Ovary (tissue), 7 donors: ENCODE measurements at regions not wholly inside any gene's neighbourhood (a gene's known extent, or its start where the extent isn't known, plus 50 kb on each side); places are given as distances from the start of the nearest gene placed in this dataset.
A peak's percentile ranks its signal among the peaks of the same experiment; 100 is the strongest.

Source experiments
- DNase-seq, 5 donors: peaks; one replicate each; pipeline ENCODE4 v3.0.0-alpha.2; 2019 to 2020
- H3K27ac ChIP-seq, 2 donors: fragments of 200-600 bp; one replicate each; pipeline versions ENCODE4 v1.5.1 to v1.8.0; 2019 to 2022
- H3K27me3 ChIP-seq: fragments of 200-600 bp; one replicate; pipeline ENCODE4 v1.8.0; 2022
- H3K36me3 ChIP-seq: fragments of 200-600 bp; sonication (generic); one replicate; pipeline ENCODE4 v1.5.1; 2019
- H3K4me1 ChIP-seq: one replicate; pipeline ENCODE4 v1.8.1; 2013; ENCODE audit warnings: mild to moderate bottlenecking, moderate library complexity; ENCODE audit not compliant: insufficient read depth
- H3K4me3 ChIP-seq: fragments of 200-600 bp; sonication (generic); one replicate; pipeline ENCODE4 v1.5.1; 2017
- H3K9me3 ChIP-seq, 2 donors: fragments of 200-600 bp in 1 of 2; sonication (generic) in 1 of 2; one replicate each; pipeline versions ENCODE4 v1.5.1 to v1.8.1; 2013 to 2019; ENCODE audit warnings: mild to moderate bottlenecking in 1 of 2, moderate library complexity in 1 of 2
- CTCF ChIP-seq, 3 donors: fragments of 450-650 bp in 2 of 3; fragments of 200-600 bp in 1 of 3; IDR thresholded peaks; one replicate each; pipeline versions ENCODE4 v1.5.1 to v1.8.0; 2016 to 2022; ENCODE audit warnings: antibody characterized with exemption in 3 of 3, mild to moderate bottlenecking in 1 of 3
- EP300 ChIP-seq: sonication (generic); formaldehyde crosslinking; IDR thresholded peaks from one replicate; pipeline ENCODE4 v1.6.1; 2017; ENCODE audit warnings: antibody characterized with exemption
- POLR2A ChIP-seq: fragments of 450-650 bp; IDR thresholded peaks from one replicate; pipeline ENCODE4 v1.6.1; 2017; ENCODE audit warnings: antibody characterized with exemption, mild to moderate bottlenecking, moderate library complexity
- WGBS, 3 donors: extraction: QIAGEN DNeasy Blood & Tissue Kit in 1 of 3; methylation state at CpG; one replicate each; pipeline versions ENCODE4 v1.1.5 to v1.1.7; 2013 to 2017; 5-methylcytosine and 5-hydroxymethylcytosine counted together
- intact Hi-C, 4 donors: fragments of 100-400 bp; cut with DNase I; formaldehyde crosslinking; loops; one replicate each; pipeline versions ENCODE4 v1.11.0 to v1.15.1; 2022 to 2023
- donor health status: DM: no; HTN: no; CAD: no; lungs with moderate emphysema.
- donor health status: DM: no; HTN: no; CAD: no.
- donor health status: Bipolar disorder and iron deficiency.
- donor health status: DM: no; HTN: no; CAD: no.
- donor health status: DM: yes; HTN: yes; CAD: no.

GRCh38 chr9:89802781-89803355 lies 198.1 kb downstream of the GADD45G start:
- WGBS, 3 donors = 28 to 39% (median 30%) methylated on average over 7 to 8 of the region's 8 CpGs
- no peak overlapping the region for H3K27ac ChIP-seq
- intact Hi-C loops = loop anchor here in 1 of 4 donors (10.0 kb wide), 1 partner anchor 198 kb away; the partner anchor contains the start of gene GADD45G

GRCh38 chr9:89803403-89803802 lies 198.6 kb downstream of the GADD45G start:
- H3K36me3 ChIP-seq = no peaks in the 10 kb centered on the region
- H3K9me3 ChIP-seq = no peaks in the 10 kb centered on the region
- no peak overlapping the region for H3K4me3 ChIP-seq
- DNase-seq = peak in 1 of 5 donors; percentile 7
- WGBS, 3 donors = 95 to 96% (median 95%) methylated on average over 7 of the region's 7 CpGs
- H3K27me3 ChIP-seq = no peaks in the 10 kb centered on the region
- no peak overlapping the region for H3K27ac ChIP-seq
- intact Hi-C loops = loop anchor here in 1 of 4 donors (10.0 kb wide), 1 partner anchor 199 kb away; the partner anchor contains the start of gene GADD45G
- H3K4me1 ChIP-seq = peaks cover 14% of the 10 kb centered on the region
- TF ChIP-seq EP300 = no peak
- no peak for TF ChIP-seq POLR2A
- TF ChIP-seq CTCF (IDR thresholded peaks at IDR 0.05) = no peak

More at GRCh38 chr9:89802781-89803355, 198.1 kb downstream of the GADD45G start:
- Histone ChIP-seq H3K4me1 (peaks cover 12% of the 10 kb centered on the region), H3K36me3 (no peaks in the 10 kb centered on the region), H3K27me3 (no peaks in the 10 kb centered on the region), H3K4me3 (no peak overlapping the region), H3K9me3 (no peaks in the 10 kb centered on the region)
- TF ChIP-seq EP300 (no peak), CTCF (IDR thresholded peaks at IDR 0.05) (no peak), POLR2A (no peak)
- DNase-seq = peak; percentile 45 to 70 (median 63)

DNA sequence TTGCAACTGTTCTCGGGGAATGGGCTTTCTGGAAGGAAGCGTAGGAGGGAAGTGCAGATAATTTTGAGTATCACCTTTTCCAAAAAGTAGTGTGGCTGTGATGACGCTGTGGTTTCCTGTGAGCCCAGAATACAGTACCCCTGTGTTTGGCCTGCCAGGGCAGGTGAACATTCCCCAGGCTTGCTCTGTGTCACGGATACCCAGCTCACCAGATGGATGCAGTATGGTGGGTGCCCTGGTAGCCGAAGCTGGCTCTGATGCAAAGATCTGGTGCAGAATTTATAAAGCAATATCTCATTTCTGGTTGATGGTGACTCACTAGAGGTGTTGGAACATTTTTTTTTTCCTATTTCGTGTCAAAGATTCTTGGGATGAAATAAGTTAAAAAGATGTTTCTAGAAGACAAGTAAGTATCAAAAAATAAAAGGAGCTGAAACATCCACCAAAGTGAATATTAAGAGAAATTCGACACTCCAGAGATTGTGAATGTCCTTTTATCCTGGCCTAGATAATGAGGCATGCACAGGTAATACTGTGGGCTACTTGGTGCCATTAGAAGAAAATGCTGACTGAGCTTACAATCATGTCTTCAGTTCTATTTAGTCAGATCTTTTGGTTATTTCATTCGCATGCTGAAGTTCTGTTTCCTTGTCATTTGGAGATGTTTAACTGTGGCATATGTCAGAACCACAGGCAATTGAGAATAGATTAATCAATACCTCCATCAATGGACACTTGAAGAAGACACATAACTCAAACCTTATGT lies 200.1 kb downstream of the GADD45G start:
- DNase-seq = no peak
- Histone ChIP-seq H3K4me3 (no peak overlapping the region), H3K4me1 (peaks cover 16% of the 10 kb centered on the region), H3K27me3 (no peaks in the 10 kb centered on the region), H3K36me3 (no peaks in the 10 kb centered on the region), H3K27ac (no peak overlapping the region), H3K9me3 (no peaks in the 10 kb centered on the region)
- TF ChIP-seq POLR2A = no peak
- no peak for TF ChIP-seq EP300
- no peak for TF ChIP-seq CTCF (IDR thresholded peaks at IDR 0.05)
- intact Hi-C loops = loop anchor here in 1 of 4 donors (10.0 kb wide), 1 partner anchor 200 kb away; the partner anchor contains the start of gene GADD45G
- WGBS, 3 donors = 84 to 93% (median 88%) methylated on average over 8 of the region's 8 CpGs

- Histone ChIP-seq H3K27ac (no peak overlapping the region), H3K27me3 (no peaks in the 10 kb centered on the region), H3K4me3 (no peak overlapping the region), H3K4me1 (peaks cover 16% of the 10 kb centered on the region), H3K9me3 (no peaks in the 10 kb centered on the region), H3K36me3 (no peaks in the 10 kb centered on the region)
- intact Hi-C loops = loop anchor here in 1 of 4 donors (10.0 kb wide), 1 partner anchor 201 kb away; the partner anchor contains the start of gene GADD45G
- 86 to 94% (median 90%) methylated on average over 10 of the region's 10 CpGs for WGBS, 3 donors
- TF ChIP-seq EP300 (no peak), POLR2A (no peak), CTCF (IDR thresholded peaks at IDR 0.05) (no peak)
- DNase-seq = no peak
Measured at GRCh38 chr9:89805571-89806292, 200.9 kb downstream of the GADD45G start.
